ENCODE measurements at regions not wholly inside any gene's neighbourhood (a gene's known extent, or its start where the extent isn't known, plus 50 kb on each side); places are given as distances from the start of the nearest gene placed in this dataset.
"Not testable (repeated sequence)": the region's sequence is repeated elsewhere in the genome, so short reads cannot be mapped to it uniquely, and the experiment has no call there.

DNA sequence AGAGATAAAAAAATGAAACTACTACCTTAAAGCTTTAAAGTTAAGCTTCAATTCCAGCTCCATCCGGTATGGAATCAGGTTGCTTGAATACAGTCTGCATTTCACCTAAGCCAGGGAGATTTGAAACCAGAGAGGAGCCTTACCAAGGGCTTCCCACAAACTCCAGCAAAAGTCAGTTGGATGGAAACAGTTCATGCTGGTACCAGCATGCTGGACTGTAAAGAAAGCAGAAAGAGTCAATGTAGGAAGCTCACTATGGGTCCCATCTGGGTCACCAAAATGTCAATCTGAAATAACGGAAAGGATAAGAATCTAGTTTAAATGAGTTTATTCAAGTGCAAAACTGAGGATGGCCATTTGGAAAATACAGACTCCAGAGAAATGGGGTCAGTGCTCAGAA, 65.3 kb downstream of the CDO1 start:
- Histone ChIP-seq H3K36me3 (no peaks in the 10 kb centered on the region), H3K4me1 (no peaks in the 10 kb centered on the region), H3K27ac (no peak overlapping the region), H3K4me3 (no peak overlapping the region), H3K9me3 (peaks cover 0 to 2% (median 0%) of the 10 kb centered on the region in 8 donors), H3K27me3 (replicated peaks in 1 of 7) (peaks cover 0 to 5% (median 0%) of the 10 kb centered on the region in 7 donors)
- intact Hi-C loops (cut with DNase I; ENCODE audit: low total_unique reads) = no loop called here
- DNase-seq = no peak
- 65 to 78% (median 67%) methylated on average over 2 of the region's 2 CpGs for WGBS, 5 donors
- TF ChIP-seq CTCF (IDR thresholded peaks at IDR 0.05 in 8 of 11, conservative IDR thresholded peaks at IDR 0.05 in 3 of 11) (no peak), POLR2AphosphoS5 (IDR thresholded peaks at IDR 0.05) (no peak), POLR2A (IDR thresholded peaks at IDR 0.05) (no peak)

- peaks cover 0 to 3% (median 0%) of the 10 kb centered on the region in 7 donors for H3K27me3 ChIP-seq (replicated peaks in 1 of 7)
- WGBS, 5 donors = 64 to 81% (median 67%) methylated on average over 1 of the region's 1 CpG
Observed at GRCh38 chr5:115749016-115749415, 67.4 kb downstream of the CDO1 start.

DNA sequence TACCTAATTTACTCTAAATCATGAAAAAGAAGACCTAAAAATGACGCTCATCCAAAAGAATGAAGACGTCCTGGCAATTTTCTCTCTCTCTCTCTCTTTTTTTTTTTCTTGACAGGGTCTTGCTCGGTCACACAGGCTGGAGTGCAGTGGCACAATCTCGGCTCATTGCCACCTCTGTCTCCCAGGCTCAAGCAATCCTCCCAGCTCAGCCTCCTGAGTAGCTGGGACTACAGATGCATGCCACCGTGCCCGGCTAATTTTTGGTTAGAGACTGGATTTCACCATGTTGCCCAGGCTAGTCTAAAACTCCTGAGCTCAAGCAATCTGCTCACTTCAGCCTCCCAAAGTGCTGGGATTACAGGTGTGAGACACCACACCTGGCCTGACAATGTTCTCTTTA, 77.2 kb downstream of the CDO1 start:
- peaks cover 0 to 12% (median 0%) of the 10 kb centered on the region in 7 donors for H3K27me3 ChIP-seq (replicated peaks in 1 of 7)
- H3K4me3 ChIP-seq; intact Hi-C loops (cut with DNase I; ENCODE audit: low total_unique reads); H3K27ac ChIP-seq; H3K4me1 ChIP-seq; H3K36me3 ChIP-seq; DNase-seq: not testable (repeated sequence)
- peaks cover 0 to 24% (median 13%) of the 10 kb centered on the region in 8 donors for H3K9me3 ChIP-seq
- WGBS, 5 donors = 74 to 92% (median 84%) methylated on average over 6 of the region's 6 CpGs

More at GRCh38 chr5:115749016-115749415, 67.4 kb downstream of the CDO1 start:
- H3K27ac ChIP-seq = no peak overlapping the region
- peaks cover 0 to 24% (median 17%) of the 10 kb centered on the region in 8 donors for H3K9me3 ChIP-seq
- DNase-seq = no peak
- H3K4me1 ChIP-seq = no peaks in the 10 kb centered on the region
- TF ChIP-seq POLR2A (IDR thresholded peaks at IDR 0.05) (no peak), CTCF (IDR thresholded peaks at IDR 0.05 in 8 of 11, conservative IDR thresholded peaks at IDR 0.05 in 3 of 11) (no peak), POLR2AphosphoS5 (IDR thresholded peaks at IDR 0.05) (no peak)
- H3K4me3 ChIP-seq = no peak overlapping the region
- intact Hi-C loops (cut with DNase I; ENCODE audit: low total_unique reads) = no loop called here
- H3K36me3 ChIP-seq = no peaks in the 10 kb centered on the region

- intact Hi-C loops (cut with DNase I; ENCODE audit: low total_unique reads) = no loop called here
- Histone ChIP-seq H3K9me3 (peaks cover 0 to 20% (median 9%) of the 10 kb centered on the region in 8 donors), H3K36me3 (no peaks in the 10 kb centered on the region), H3K27ac (no peak overlapping the region), H3K4me1 (no peaks in the 10 kb centered on the region), H3K27me3 (replicated peaks in 1 of 7) (peaks cover 0 to 12% (median 0%) of the 10 kb centered on the region in 7 donors), H3K4me3 (no peak overlapping the region)
- no peak for DNase-seq
- 41 to 100% (median 95%) methylated on average over 1 of the region's 1 CpG for WGBS, 5 donors
- no peak for TF ChIP-seq CTCF (IDR thresholded peaks at IDR 0.05 in 8 of 11, conservative IDR thresholded peaks at IDR 0.05 in 3 of 11)
- no peak for TF ChIP-seq POLR2A (IDR thresholded peaks at IDR 0.05)
- TF ChIP-seq POLR2AphosphoS5 (IDR thresholded peaks at IDR 0.05) = no peak
Observed at GRCh38 chr5:115738830-115739229, 77.6 kb downstream of the CDO1 start.

GRCh38 chr5:115737452-115737851, 79.0 kb downstream of the CDO1 start:
- TF ChIP-seq POLR2A (IDR thresholded peaks at IDR 0.05) (no peak), POLR2AphosphoS5 (IDR thresholded peaks at IDR 0.05) (no peak), CTCF (IDR thresholded peaks at IDR 0.05 in 8 of 11, conservative IDR thresholded peaks at IDR 0.05 in 3 of 11) (no peak)
- Histone ChIP-seq H3K9me3 (peaks cover 0 to 6% (median 0%) of the 10 kb centered on the region in 8 donors), H3K27ac (no peak overlapping the region), H3K4me1 (no peaks in the 10 kb centered on the region), H3K36me3 (no peaks in the 10 kb centered on the region), H3K4me3 (no peak overlapping the region), H3K27me3 (replicated peaks in 1 of 7) (peaks cover 0 to 12% (median 0%) of the 10 kb centered on the region in 7 donors)
- 87 to 97% (median 91%) methylated on average over 1 of the region's 1 CpG for WGBS, 5 donors
- no peak for DNase-seq
- intact Hi-C loops (cut with DNase I; ENCODE audit: low total_unique reads) = no loop called here
